T-helper 1 cell treated with Interleukin-12 subunit alpha and Interleukin-12 subunit beta and Interleukin-4 antibody, amounts not matched to agents 30 μg/mL and 1 μg/mL, for 36 hours (primary cell): ENCODE measurements at regions not wholly inside any gene's neighbourhood (a gene's known extent, or its start where the extent isn't known, plus 50 kb on each side); places are given as distances from the start of the nearest gene placed in this dataset.

ENCODE experiments used
- H3K27ac Mint-ChIP-seq: one replicate; pipeline ENCODE4 v1.8.0; 2021; ENCODE audit warnings: mild to moderate bottlenecking, mixed read lengths
- H3K27me3 Mint-ChIP-seq: one replicate; pipeline ENCODE4 v1.8.0; 2021; ENCODE audit warnings: low read depth, mixed read lengths
- H3K36me3 Mint-ChIP-seq: one replicate; pipeline ENCODE4 v1.8.0; 2021; ENCODE audit warnings: low read depth, mixed read lengths
- H3K4me1 Mint-ChIP-seq: one replicate; pipeline ENCODE4 v1.8.0; 2021; ENCODE audit warnings: low read depth, mixed read lengths
- H3K4me3 Mint-ChIP-seq: one replicate; pipeline ENCODE4 v1.8.0; 2021; ENCODE audit warnings: mild to moderate bottlenecking, moderate library complexity, mixed read lengths
- H3K9me3 Mint-ChIP-seq: one replicate; pipeline ENCODE4 v1.8.0; 2021; ENCODE audit warnings: mixed read lengths

- H3K4me3 Mint-ChIP-seq: no peak overlapping the region
These were observed 105.8 kb upstream of the TBX3 start for GRCh38 chr12:114789821-114790220.

DNA sequence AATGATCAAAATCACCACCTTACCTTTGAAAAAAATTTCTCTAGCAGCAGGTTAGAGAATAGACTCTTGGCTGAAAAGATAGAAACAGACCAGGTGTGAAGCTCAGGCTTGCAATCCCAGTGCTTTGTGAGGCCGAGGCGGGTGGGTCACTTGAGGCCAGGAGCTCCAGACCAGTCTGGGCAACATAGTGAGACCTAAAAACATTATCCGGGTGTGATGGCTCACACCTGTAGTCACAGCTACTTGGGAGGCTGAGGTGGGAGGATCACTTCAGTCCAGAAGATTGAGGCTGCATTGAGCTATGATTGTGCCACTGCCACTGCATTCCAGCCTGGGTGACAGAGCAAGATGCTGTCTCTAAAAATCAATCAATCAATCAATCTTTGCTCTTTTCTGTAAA is 105.3 kb upstream of the TBX3 start:
- H3K4me3 Mint-ChIP-seq: no peak overlapping the region
- H3K27me3 Mint-ChIP-seq: no peaks in the 10 kb centered on the region
- H3K36me3 Mint-ChIP-seq: no peaks in the 10 kb centered on the region
- peaks cover 3% of the 10 kb centered on the region for H3K9me3 Mint-ChIP-seq
- H3K4me1 Mint-ChIP-seq: no peaks in the 10 kb centered on the region
- H3K27ac Mint-ChIP-seq: no peak overlapping the region

More at GRCh38 chr12:114789821-114790220, 105.8 kb upstream of the TBX3 start:
- H3K4me1 Mint-ChIP-seq: no peaks in the 10 kb centered on the region
- H3K36me3 Mint-ChIP-seq: no peaks in the 10 kb centered on the region
- H3K9me3 Mint-ChIP-seq: peaks cover 3% of the 10 kb centered on the region
- H3K27me3 Mint-ChIP-seq: no peaks in the 10 kb centered on the region
- no peak overlapping the region for H3K27ac Mint-ChIP-seq

GRCh38 chr12:114784526-114784925 is 100.6 kb upstream of the TBX3 start:
- Mint-ChIP-seq H3K27ac (no peak overlapping the region), H3K4me1 (no peaks in the 10 kb centered on the region), H3K9me3 (no peaks in the 10 kb centered on the region), H3K4me3 (no peak overlapping the region), H3K36me3 (no peaks in the 10 kb centered on the region), H3K27me3 (no peaks in the 10 kb centered on the region)

GRCh38 chr12:114783089-114783618 is 99.2 kb upstream of the TBX3 start:
- Mint-ChIP-seq H3K36me3 (no peaks in the 10 kb centered on the region), H3K4me1 (no peaks in the 10 kb centered on the region), H3K27ac (no peak overlapping the region), H3K4me3 (no peak overlapping the region), H3K27me3 (no peaks in the 10 kb centered on the region), H3K9me3 (no peaks in the 10 kb centered on the region)

DNA sequence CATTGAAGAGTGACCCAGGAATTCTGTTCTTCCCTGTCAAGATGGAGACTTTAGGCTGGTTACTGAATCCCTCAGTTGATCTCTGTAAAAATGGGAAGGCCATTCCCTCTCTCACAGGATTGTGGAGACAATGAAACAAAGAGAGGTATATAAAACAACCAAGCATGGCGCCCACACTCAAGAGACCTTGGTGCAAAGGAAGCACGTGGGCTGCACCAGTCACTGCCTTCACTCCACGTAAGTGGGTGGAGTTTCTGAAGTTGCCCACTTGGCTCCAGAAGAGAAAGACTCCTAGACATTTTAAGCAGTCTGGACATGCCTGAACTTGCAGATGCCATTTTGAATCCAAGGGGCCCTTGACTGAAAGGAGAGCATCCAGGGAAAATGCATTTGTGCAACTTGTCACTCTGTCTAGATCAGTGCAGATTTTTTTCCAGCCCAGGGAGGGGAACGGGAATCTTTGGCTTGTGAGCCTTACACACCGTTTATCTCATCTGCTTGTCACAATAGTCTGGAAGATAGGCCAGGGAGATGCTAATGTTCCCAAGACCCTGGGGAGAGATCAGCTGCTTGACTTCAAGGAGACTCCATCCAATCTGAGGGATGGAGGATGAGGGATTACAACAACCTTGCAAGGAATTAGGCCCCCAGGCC is 96.9 kb upstream of the TBX3 start:
- Mint-ChIP-seq H3K27ac (no peak overlapping the region), H3K4me3 (no peak overlapping the region), H3K36me3 (no peaks in the 10 kb centered on the region), H3K4me1 (no peaks in the 10 kb centered on the region), H3K9me3 (peaks cover 4% of the 10 kb centered on the region), H3K27me3 (no peaks in the 10 kb centered on the region)

DNA sequence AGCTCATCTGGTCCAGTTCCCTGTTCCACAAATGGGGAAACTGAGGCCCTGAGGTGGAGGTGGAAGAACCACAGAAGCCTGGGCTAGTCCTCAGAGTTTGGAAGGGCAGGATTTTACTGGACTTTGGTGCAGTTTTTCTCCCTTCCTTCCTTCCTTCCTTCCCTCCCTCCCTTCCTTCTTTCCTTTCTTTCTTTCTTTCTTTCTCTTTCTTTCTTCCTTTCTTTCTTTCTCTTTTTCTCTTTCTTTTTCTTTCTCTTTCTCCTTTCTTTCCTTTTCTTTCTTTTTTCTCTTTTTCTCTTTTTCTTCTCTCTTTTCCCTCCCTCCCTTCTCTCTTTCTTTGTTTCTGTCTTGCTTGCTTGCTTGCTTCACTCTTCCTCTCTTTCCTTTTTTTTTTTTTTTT is 95.7 kb upstream of the TBX3 start:
- Mint-ChIP-seq H3K4me3 (no peak overlapping the region), H3K4me1 (no peaks in the 10 kb centered on the region)

GRCh38 chr12:114779186-114779585 is 95.2 kb upstream of the TBX3 start:
- Mint-ChIP-seq H3K4me3 (no peak overlapping the region), H3K36me3 (no peaks in the 10 kb centered on the region), H3K9me3 (peaks cover 4% of the 10 kb centered on the region), H3K27ac (no peak overlapping the region), H3K27me3 (no peaks in the 10 kb centered on the region), H3K4me1 (no peaks in the 10 kb centered on the region)

More for the DNA sequence above, 95.7 kb upstream of the TBX3 start:
- peaks cover 4% of the 10 kb centered on the region for H3K9me3 Mint-ChIP-seq
- H3K36me3 Mint-ChIP-seq: no peaks in the 10 kb centered on the region
- no peak overlapping the region for H3K27ac Mint-ChIP-seq
- H3K27me3 Mint-ChIP-seq: no peaks in the 10 kb centered on the region

DNA sequence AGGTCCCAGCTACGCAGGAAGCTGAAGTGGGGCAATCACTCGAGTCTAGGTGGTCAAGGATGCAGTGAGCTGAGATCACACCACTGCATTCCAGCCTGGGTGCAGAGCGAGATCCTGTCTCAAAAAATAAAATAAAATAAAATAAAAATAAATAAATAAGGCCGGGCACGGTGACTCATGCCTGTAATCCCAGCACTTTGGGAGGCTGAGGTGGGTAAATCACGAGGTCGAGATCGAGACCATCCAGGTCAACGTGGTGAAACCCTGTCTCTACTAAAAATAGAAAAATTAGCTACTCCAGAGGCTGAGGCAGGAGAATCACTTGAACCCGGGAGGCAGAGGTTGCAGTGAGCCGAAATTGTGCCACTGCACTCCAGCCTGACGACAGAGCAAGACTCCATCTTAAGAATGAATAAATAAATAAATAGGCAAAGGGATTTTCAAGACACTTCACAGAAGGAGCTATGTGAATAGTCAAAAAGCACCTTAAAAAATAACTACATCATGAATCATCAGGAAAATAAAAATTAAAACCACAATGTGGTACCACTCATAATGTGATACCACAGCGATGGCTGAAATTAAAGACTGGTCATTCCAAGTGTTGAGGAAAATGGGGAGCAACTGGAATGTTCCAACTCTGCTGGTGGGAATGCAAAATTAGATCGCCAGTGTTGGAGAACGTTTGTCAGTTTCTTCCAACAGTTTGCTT is 92.9 kb upstream of the TBX3 start:
- Mint-ChIP-seq H3K27ac (no peak overlapping the region), H3K4me1 (no peaks in the 10 kb centered on the region), H3K9me3 (peaks cover 4% of the 10 kb centered on the region), H3K4me3 (no peak overlapping the region), H3K27me3 (no peaks in the 10 kb centered on the region), H3K36me3 (no peaks in the 10 kb centered on the region)

- no peak overlapping the region for H3K4me3 Mint-ChIP-seq
- H3K4me1 Mint-ChIP-seq: no peaks in the 10 kb centered on the region
- no peaks in the 10 kb centered on the region for H3K27me3 Mint-ChIP-seq
- peaks cover 8% of the 10 kb centered on the region for H3K9me3 Mint-ChIP-seq
- H3K27ac Mint-ChIP-seq: no peak overlapping the region
- H3K36me3 Mint-ChIP-seq: no peaks in the 10 kb centered on the region
These were observed 90.7 kb upstream of the TBX3 start for GRCh38 chr12:114774699-114775098.

DNA sequence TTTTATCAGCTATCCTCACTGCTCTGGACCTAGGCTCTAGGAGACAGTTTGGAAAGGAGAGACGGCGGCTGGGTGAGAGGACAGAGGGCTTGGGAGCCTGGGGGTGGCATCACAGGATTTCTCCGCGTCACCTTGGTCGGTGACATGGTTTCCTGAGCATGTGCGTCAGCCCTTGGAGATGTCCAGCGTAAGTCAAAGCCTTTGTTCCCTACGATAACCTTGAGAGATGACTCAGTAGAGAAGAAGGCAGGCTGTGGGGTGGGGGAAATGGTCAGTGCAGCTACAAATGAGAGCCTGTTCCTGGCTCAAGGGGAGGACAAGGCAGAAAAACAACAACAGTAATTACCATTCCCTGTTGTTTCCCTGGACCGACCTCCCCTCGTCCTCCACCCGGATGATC is 90.2 kb upstream of the TBX3 start:
- Mint-ChIP-seq H3K36me3 (no peaks in the 10 kb centered on the region), H3K9me3 (peaks cover 8% of the 10 kb centered on the region), H3K27ac (no peak overlapping the region), H3K4me1 (no peaks in the 10 kb centered on the region), H3K4me3 (no peak overlapping the region), H3K27me3 (no peaks in the 10 kb centered on the region)

DNA sequence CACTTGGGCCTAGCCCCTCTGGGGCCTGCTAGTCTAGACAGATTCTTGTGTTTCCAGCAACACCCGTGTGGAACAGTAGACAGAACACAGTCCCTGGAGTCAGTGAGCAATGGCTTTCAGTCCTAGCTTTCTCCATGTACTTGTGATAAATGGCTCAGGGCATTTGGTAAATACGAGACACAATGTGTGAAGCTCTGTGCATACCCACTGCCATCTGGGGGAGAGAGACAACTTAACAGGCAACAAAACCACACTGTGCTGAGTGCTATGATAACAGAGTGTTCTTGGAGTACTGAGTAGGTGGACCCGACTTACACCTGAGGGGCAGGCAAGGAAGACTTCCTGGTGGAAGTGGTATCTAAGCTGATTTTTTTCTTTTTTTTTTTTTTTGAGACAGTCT is 86.3 kb upstream of the TBX3 start:
- no peaks in the 10 kb centered on the region for H3K36me3 Mint-ChIP-seq
- no peaks in the 10 kb centered on the region for H3K27me3 Mint-ChIP-seq
- peaks cover 12% of the 10 kb centered on the region for H3K9me3 Mint-ChIP-seq
- no peak overlapping the region for H3K4me3 Mint-ChIP-seq
- no peak overlapping the region for H3K27ac Mint-ChIP-seq
- H3K4me1 Mint-ChIP-seq: no peaks in the 10 kb centered on the region

GRCh38 chr12:114769634-114770033 is 85.7 kb upstream of the TBX3 start:
- H3K27ac Mint-ChIP-seq: no peak overlapping the region

DNA sequence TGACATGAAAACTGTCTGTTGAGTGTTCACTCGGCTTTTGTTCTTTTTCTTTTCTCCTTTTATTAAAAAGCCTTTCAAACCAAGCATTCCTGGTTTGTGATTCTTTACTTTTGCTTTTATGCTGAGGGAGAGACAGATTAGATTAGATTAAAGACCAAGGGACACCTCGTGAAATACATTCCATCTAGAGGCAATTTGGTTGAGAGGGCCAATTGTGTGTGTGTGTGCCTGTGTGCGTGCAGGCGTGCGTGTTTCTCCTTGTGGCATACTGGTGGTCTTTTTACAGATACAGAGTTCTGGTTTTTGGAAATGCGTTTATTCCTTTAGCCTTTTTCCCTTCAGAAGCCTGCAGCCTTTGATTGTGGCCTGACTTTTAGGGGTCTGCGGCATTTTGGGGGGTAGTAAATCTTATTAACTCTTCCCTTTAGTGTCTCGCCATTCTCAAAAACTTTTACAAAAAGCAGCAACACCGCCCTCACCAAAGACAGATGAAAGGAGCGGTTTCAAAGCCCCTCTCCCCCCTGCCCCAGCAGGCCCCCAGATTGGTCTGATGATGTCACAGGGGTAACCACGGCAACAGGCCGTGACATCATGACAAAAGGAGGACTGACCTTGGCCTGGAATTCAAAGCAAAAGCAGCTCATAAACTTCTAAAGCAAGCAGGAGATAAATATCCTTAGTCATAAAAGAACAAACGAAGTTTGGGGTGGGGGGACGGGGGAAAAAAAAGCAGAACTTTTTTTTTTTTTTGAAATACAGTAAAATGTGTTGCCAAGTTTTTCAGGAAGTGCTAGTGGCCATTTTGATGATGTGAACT is 84.1 kb upstream of the TBX3 start:
- no peak overlapping the region for H3K27ac Mint-ChIP-seq
- H3K4me3 Mint-ChIP-seq: no peak overlapping the region
- no peaks in the 10 kb centered on the region for H3K4me1 Mint-ChIP-seq
- peaks cover 12% of the 10 kb centered on the region for H3K9me3 Mint-ChIP-seq
- H3K27me3 Mint-ChIP-seq: no peaks in the 10 kb centered on the region
- H3K36me3 Mint-ChIP-seq: no peaks in the 10 kb centered on the region

More at GRCh38 chr12:114769634-114770033, 85.7 kb upstream of the TBX3 start:
- H3K36me3 Mint-ChIP-seq: no peaks in the 10 kb centered on the region
- H3K4me1 Mint-ChIP-seq: no peaks in the 10 kb centered on the region
- H3K4me3 Mint-ChIP-seq: no peak overlapping the region
- H3K27me3 Mint-ChIP-seq: no peaks in the 10 kb centered on the region
- peaks cover 12% of the 10 kb centered on the region for H3K9me3 Mint-ChIP-seq

DNA sequence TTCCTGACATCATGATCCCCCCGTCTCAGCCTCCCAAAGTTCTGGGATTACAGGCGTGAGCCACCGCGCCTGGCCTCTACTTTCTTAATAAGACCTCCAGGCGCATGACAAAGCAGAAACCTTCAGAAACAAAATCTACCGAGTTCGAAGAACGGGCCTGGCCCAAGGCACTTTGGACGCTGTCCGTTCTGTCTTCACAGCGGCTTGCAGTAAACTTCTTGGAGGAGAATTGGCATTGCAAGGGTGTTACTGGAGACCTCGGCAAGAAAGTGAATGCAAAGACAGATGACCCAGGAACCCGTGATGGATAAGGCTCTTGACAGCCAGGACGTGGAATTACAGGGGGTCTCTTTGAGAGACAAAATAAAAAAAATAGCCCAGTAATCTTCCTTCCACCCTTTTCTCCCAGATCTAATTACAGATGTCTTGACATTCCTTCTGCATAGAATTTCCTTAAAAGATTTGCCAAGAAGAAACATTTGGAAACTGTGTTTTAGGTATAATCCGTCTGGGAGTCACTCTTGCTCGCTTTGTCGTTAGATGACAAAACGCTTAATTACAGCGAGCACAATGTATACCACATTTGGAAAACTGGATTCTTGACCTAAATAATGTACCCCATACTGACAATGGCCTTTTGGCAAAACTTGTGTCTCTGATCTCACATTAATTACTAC is 83.2 kb upstream of the TBX3 start:
- Mint-ChIP-seq H3K27ac (no peak overlapping the region), H3K27me3 (no peaks in the 10 kb centered on the region), H3K9me3 (peaks cover 12% of the 10 kb centered on the region), H3K36me3 (no peaks in the 10 kb centered on the region), H3K4me3 (no peak overlapping the region), H3K4me1 (no peaks in the 10 kb centered on the region)
